Activated naive CD8-positive, alpha-beta T cell treated with anti-CD3 and anti-CD28 coated beads, Interleukin-2, amount 50 U/mL, for 24 hours (primary cell): ENCODE measurements at regions not wholly inside any gene's neighbourhood (a gene's known extent, or its start where the extent isn't known, plus 50 kb on each side); places are given as distances from the start of the nearest gene placed in this dataset.

Experiments used
- ATAC-seq: fragments of 150-1000 bp; cut with Tn5 transposase; one replicate; pipeline ENCODE4 v1.10.0; 2021
- DNase-seq: peaks from one replicate; pipeline ENCODE4 v3.0.0; 2021
- H3K27ac Mint-ChIP-seq: one replicate; pipeline ENCODE4 v1.8.0; 2021; ENCODE audit warnings: mild to moderate bottlenecking, mixed read lengths
- H3K27me3 Mint-ChIP-seq: one replicate; pipeline ENCODE4 v1.8.0; 2021; ENCODE audit warnings: mixed read lengths
- H3K36me3 Mint-ChIP-seq: one replicate; pipeline ENCODE4 v1.8.0; 2021; ENCODE audit warnings: low read depth, mixed read lengths
- H3K4me1 Mint-ChIP-seq: one replicate; pipeline ENCODE4 v1.8.0; 2021; ENCODE audit warnings: mixed read lengths
- H3K4me3 Mint-ChIP-seq: one replicate; pipeline ENCODE4 v1.8.0; 2021; ENCODE audit warnings: mild to moderate bottlenecking, moderate library complexity, mixed read lengths
- H3K9me3 Mint-ChIP-seq: one replicate; pipeline ENCODE4 v1.8.0; 2021; ENCODE audit warnings: mixed read lengths

DNA sequence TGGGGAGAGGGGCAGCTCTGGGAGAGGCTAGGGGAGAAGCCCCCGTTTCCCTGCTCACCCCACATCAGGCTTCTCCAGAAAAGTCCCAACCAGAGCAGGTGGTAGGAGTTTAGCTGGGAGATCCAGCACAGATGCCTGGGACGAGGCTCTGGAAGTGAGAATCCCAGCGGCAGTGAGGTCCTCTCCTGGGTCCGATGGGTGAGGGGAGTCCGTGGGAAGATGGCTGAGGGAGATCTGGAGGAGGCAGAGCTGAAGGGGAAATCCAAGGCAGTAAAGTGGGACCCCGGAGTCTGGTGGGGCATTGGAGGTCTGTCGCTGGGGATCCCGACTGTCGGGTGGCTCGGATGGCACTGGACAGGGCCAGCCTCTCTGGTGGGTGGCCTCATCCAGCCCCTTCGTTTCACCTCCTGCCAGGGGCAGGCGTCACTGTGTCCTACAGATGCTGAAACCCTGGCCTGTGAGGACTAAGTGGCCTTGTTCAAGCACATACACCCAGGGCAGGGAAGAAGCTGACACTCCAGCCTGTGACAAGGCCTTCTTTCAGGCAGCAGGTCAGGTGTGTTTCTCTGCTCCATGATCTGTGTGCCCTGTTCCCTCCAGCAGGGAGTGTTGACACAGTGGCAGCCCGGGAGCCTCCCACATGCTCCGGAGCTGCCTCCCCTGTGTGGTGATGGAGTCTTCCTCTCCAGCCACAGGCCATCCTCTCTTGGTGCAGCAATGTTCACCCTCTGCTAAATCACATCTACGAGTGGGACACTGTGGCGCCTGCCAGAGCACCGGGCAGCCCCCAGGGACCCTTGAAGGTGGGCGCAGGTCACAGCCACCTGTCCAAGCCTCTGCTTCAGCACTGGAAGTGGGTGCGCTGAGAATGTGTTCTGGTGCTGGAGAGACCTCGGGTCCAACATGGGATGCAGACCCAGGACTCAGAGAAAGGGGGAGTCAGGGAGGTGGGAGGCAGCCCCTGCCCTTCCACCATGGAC, 850.8 kb downstream of the BRD1 start:
- Mint-ChIP-seq H3K36me3 (no peaks in the 10 kb centered on the region), H3K27ac (no peak overlapping the region), H3K9me3 (no peaks in the 10 kb centered on the region), H3K4me3 (no peak overlapping the region), H3K4me1 (no peaks in the 10 kb centered on the region), H3K27me3 (peaks cover 10% of the 10 kb centered on the region)
- DNase-seq (no peak), ATAC-seq (no peak)

GRCh38 chr22:48975886-48976285, 851.8 kb downstream of the BRD1 start:
- ATAC-seq (no peak), DNase-seq (no peak)
- no peak overlapping the region for H3K4me3 Mint-ChIP-seq
- no peak overlapping the region for H3K27ac Mint-ChIP-seq
- H3K9me3 Mint-ChIP-seq: no peaks in the 10 kb centered on the region
- H3K4me1 Mint-ChIP-seq: no peaks in the 10 kb centered on the region
- no peaks in the 10 kb centered on the region for H3K36me3 Mint-ChIP-seq
- H3K27me3 Mint-ChIP-seq: peaks cover 13% of the 10 kb centered on the region

- no peaks in the 10 kb centered on the region for H3K36me3 Mint-ChIP-seq
- no peak overlapping the region for H3K27ac Mint-ChIP-seq
- H3K27me3 Mint-ChIP-seq: peaks cover 11% of the 10 kb centered on the region
- ATAC-seq (no peak), DNase-seq (no peak)
- H3K9me3 Mint-ChIP-seq: no peaks in the 10 kb centered on the region
- H3K4me1 Mint-ChIP-seq: no peaks in the 10 kb centered on the region
- H3K4me3 Mint-ChIP-seq: no peak overlapping the region
Measured at GRCh38 chr22:48975316-48975741, 852.3 kb downstream of the BRD1 start.

DNA sequence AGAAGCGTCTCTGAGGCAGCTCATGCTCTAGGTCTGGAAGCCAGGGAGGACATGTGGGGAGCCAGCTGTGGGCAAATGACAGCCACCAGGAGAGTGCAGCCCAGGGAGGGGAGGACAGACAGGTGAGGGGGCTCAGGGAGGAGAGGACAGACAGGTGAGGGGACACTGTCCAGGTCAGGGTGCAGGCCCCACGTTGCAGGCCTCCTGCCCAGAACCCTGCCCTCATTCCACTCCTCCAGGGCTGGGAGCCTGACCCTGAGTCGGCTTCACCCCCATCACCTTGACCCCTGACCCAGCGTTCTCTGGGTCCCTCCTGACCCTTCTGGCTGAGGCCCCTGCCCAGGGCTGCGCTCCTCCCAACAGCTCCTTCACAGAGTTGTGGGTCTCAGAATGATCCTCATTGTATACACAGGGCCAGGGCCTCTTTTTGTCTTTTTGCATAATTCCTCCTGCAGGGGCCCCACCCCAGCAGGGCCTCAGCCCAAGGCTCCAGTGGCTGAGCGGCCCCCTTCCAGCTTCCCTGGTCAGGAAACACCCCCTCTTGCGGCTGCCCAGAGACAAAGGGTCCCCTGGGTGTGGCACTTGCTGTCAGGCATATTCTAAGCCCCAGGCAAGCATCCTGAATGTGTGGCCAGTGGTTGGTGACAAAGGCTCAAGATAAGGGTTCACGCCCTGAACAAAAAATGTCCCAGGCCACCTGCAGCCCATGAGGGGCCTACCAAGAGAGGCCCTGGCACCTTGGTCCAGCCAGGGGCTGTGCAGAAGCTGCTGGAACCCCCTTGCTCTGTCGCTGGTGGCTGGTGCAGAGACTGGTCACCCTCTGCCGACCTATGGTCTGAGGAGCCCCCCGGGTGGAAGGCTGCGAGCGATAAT, 853.0 kb downstream of the BRD1 start:
- ATAC-seq: no peak
- Mint-ChIP-seq H3K27ac (no peak overlapping the region), H3K36me3 (no peaks in the 10 kb centered on the region), H3K4me1 (no peaks in the 10 kb centered on the region), H3K27me3 (peaks cover 11% of the 10 kb centered on the region), H3K9me3 (no peaks in the 10 kb centered on the region), H3K4me3 (no peak overlapping the region)
- no peak for DNase-seq

- no peaks in the 10 kb centered on the region for H3K36me3 Mint-ChIP-seq
- ATAC-seq (no peak), DNase-seq (no peak)
- peaks cover 11% of the 10 kb centered on the region for H3K27me3 Mint-ChIP-seq
- H3K9me3 Mint-ChIP-seq: no peaks in the 10 kb centered on the region
- no peaks in the 10 kb centered on the region for H3K4me1 Mint-ChIP-seq
- H3K27ac Mint-ChIP-seq: no peak overlapping the region
- H3K4me3 Mint-ChIP-seq: no peak overlapping the region
Measured at GRCh38 chr22:48973694-48974041, 854.0 kb downstream of the BRD1 start.

DNA sequence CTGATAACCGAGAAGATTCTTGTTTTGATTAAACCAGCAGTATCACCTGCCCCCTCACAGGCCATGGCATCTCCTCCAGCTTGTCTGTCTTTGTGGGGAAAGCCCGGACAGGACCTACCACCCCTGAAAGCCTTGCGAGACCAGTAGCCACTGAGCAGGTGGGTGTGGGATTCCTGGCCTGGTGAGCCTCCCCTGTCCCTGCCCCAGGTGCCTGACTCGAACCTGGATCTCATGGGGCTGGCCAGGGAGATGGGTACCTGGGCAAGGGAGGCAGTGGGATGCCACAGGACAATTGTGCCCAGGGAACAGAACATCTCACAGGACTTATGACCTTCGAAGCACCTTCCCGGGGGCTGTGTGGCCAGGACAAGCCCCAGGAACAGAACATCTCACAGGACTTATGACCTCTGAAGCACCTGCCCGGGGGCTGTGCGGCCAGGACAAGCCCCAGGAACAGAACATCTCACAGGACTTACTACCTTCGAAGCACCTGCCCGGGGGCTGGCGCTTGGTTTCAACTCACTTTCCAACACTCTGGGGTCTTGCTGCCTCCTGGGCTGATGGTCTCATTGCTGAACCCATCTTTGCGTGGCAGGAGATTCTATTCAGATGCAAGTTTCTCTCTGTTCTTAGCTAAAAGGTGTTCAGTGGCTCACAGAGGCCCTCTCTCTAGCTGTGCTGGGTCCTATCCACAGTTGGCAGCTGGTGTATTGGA, 854.5 kb downstream of the BRD1 start:
- Mint-ChIP-seq H3K4me1 (no peaks in the 10 kb centered on the region), H3K4me3 (no peak overlapping the region), H3K36me3 (no peaks in the 10 kb centered on the region), H3K27me3 (peaks cover 8% of the 10 kb centered on the region), H3K27ac (no peak overlapping the region), H3K9me3 (no peaks in the 10 kb centered on the region)
- no peak for ATAC-seq
- DNase-seq: no peak

GRCh38 chr22:48968201-48968959, 859.3 kb downstream of the BRD1 start:
- H3K36me3 Mint-ChIP-seq: no peaks in the 10 kb centered on the region
- no peaks in the 10 kb centered on the region for H3K4me1 Mint-ChIP-seq
- H3K27me3 Mint-ChIP-seq: peaks cover 13% of the 10 kb centered on the region
- DNase-seq (no peak), ATAC-seq (peak; percentile 33)
- H3K9me3 Mint-ChIP-seq: no peaks in the 10 kb centered on the region
- no peak overlapping the region for H3K4me3 Mint-ChIP-seq
- H3K27ac Mint-ChIP-seq: no peak overlapping the region

DNA sequence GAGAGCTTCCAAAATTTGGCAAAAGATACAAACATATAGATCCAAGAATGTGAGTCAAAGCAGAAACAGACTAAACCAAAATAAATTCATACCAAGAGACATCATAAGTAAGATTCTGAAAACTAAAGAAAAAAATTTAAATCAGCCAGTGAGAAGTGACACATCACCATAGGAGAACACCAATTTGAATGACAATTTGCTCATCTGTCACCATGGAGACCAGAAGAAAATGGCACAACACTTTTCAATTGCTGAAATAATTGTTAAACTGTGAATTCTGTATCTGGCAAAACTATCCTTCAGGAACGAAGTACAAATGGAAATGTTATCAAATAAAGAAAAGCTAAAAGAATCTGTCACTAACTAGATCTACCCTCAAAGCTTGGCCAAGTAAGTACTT, 864.3 kb downstream of the BRD1 start:
- no peak for ATAC-seq
- no peaks in the 10 kb centered on the region for H3K36me3 Mint-ChIP-seq
- no peaks in the 10 kb centered on the region for H3K9me3 Mint-ChIP-seq
- no peaks in the 10 kb centered on the region for H3K4me1 Mint-ChIP-seq
- H3K27me3 Mint-ChIP-seq: peaks cover 37% of the 10 kb centered on the region
- no peak overlapping the region for H3K4me3 Mint-ChIP-seq
- no peak for DNase-seq
- H3K27ac Mint-ChIP-seq: no peak overlapping the region

DNA sequence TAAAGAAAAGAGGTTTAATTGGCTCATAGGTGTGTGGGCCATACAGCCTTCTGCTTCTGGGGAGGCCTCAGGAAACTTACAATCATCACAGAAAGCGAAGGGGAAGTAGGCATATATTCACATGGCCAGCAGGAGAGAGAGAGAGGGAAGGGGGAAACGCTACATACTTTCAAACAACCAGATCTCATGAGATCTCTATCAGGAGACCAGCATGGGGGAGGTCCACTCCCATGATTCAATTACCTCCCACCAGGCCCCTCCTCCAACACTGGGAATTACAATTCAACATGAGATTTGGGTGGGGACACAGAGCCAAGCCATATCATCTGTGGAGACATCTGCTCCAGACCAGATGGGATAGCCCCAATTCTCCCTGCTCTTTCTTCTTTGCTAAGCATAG, 866.0 kb downstream of the BRD1 start:
- Mint-ChIP-seq H3K4me3 (no peak overlapping the region), H3K4me1 (peaks cover 1% of the 10 kb centered on the region), H3K36me3 (no peaks in the 10 kb centered on the region), H3K27ac (no peak overlapping the region), H3K9me3 (peaks cover 3% of the 10 kb centered on the region), H3K27me3 (peaks cover 33% of the 10 kb centered on the region)
- ATAC-seq (no peak), DNase-seq (no peak)

DNA sequence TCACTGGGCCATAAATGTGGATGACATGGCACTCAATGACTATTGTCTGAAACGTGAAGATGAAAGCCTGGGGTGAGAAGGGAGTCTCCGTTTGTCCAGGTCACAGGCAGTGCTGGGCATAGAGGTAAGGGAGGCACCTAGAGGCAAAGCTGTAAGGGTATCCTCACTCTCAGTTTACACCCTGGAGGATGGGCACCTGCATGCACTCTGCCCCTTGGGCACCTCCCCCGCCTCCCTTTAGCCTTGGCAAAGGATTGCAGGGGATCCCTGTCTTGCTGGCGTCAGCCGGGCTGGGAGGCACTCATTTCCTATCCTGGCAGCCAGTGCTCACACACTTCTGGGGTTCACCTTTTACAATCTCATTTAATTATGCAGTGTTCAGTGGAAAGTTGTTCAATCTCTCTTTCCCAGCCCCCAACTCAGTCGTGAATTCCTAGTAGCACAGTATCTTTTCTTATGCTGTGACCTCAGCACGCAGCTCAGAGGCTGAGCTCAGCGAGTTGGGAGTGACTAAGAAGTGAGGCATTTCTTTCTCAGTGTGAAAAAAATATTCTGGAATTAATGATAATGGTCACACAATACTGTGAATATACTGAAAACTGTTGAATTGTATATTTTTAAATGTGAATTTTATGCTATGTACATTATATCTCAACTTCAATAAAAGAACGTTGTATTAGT, 866.6 kb downstream of the BRD1 start:
- DNase-seq (no peak), ATAC-seq (no peak)
- Mint-ChIP-seq H3K27ac (no peak overlapping the region), H3K27me3 (peaks cover 35% of the 10 kb centered on the region), H3K9me3 (peaks cover 9% of the 10 kb centered on the region), H3K36me3 (no peaks in the 10 kb centered on the region), H3K4me1 (peaks cover 1% of the 10 kb centered on the region), H3K4me3 (no peak overlapping the region)

DNA sequence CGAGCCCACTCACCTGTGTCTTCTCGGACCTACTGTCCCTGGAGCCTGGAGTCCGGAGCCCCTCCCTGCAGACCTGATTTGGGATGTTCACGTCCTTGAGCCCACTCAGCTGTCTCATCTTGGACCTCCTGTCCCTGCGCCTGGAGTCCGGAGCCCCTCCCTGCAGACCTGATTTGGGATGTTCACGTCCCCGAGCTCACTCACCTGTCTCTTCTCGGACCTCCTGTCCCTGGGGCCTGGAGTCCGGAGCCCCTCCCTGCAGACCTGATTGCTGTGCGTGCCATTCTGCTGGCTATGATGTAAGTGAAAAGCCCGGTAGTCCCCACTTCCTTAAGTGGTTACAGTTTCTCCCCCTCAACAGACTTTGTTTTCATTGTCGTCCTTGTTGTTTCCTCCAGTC, 867.1 kb downstream of the BRD1 start:
- H3K27me3 Mint-ChIP-seq: peaks cover 35% of the 10 kb centered on the region
- peaks cover 1% of the 10 kb centered on the region for H3K4me1 Mint-ChIP-seq
- H3K4me3 Mint-ChIP-seq: no peak overlapping the region
- ATAC-seq (no peak), DNase-seq (no peak)
- H3K27ac Mint-ChIP-seq: no peak overlapping the region
- H3K9me3 Mint-ChIP-seq: peaks cover 9% of the 10 kb centered on the region
- no peaks in the 10 kb centered on the region for H3K36me3 Mint-ChIP-seq

DNA sequence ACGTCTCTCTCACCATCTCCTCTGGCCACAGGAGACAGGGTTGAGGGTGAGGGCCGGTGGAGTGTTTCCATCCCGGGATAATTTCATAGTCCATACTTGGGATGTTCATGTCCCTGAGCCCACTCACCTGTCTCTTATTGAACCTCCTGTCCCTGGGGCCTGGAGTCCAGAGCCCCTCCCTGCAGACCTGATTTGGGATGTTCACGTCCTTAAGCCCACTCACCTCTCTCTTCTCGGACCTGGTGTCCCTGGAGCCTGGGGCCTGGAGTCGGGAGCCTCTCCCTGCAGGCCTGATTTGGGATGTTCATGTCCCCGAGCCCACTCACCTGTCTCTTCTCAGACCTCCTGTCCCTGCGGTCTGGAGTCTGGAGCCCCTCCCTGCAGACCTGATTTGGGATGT, 868.2 kb downstream of the BRD1 start:
- Mint-ChIP-seq H3K4me1 (peaks cover 1% of the 10 kb centered on the region), H3K9me3 (peaks cover 9% of the 10 kb centered on the region), H3K27ac (no peak overlapping the region), H3K27me3 (peaks cover 35% of the 10 kb centered on the region), H3K36me3 (no peaks in the 10 kb centered on the region), H3K4me3 (no peak overlapping the region)
- no peak for ATAC-seq
- no peak for DNase-seq

GRCh38 chr22:48957987-48958321, 869.7 kb downstream of the BRD1 start:
- H3K9me3 Mint-ChIP-seq: peaks cover 9% of the 10 kb centered on the region
- no peak for DNase-seq
- H3K36me3 Mint-ChIP-seq: no peaks in the 10 kb centered on the region
- ATAC-seq: no peak
- peaks cover 27% of the 10 kb centered on the region for H3K27me3 Mint-ChIP-seq
- H3K4me1 Mint-ChIP-seq: peaks cover 1% of the 10 kb centered on the region
- no peak overlapping the region for H3K27ac Mint-ChIP-seq
- no peak overlapping the region for H3K4me3 Mint-ChIP-seq
